ENCODE measurements at regions not wholly inside any gene's neighbourhood (a gene's known extent, or its start where the extent isn't known, plus 50 kb on each side); places are given as distances from the start of the nearest gene placed in this dataset.
A peak's percentile ranks its signal among the peaks of the same experiment; 100 is the strongest.

DNA sequence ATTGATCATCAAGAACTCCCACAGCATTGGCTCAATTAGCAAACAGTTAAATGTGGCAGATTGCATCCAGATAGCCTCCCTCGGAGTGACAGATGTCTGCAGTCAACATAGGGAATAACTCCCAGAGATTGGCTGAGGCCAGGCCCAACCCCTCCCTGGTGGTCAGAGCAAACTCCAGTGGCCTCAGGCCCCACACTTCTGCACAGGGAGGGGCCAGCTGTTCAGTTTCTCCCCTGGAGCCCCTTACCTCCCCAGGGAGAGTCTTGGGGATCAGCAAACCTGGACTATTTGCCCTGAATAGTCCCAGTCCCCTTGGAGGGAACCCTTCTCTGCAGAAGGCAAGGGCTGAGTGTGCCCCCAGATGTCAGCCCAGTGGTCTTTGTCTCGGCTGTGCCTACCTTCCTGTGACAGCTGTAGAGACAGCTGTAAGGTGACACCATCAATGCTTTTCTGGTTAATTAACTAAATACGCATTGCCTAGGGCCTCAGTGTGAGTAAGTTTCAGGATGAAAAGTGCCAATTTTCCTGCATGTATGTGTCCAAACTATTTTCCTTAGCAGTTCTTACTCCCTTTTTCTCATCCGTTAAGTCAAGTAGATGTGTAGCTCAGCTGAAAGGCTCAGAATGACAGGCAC lies 102.7 kb upstream of the UQCRFS1 start:
- Mint-ChIP-seq H3K4me1 (peaks cover 24% of the 10 kb centered on the region), H3K27me3 (ENCODE audit: insufficient read depth, low read depth) (peaks cover 15% of the 10 kb centered on the region)

DNA sequence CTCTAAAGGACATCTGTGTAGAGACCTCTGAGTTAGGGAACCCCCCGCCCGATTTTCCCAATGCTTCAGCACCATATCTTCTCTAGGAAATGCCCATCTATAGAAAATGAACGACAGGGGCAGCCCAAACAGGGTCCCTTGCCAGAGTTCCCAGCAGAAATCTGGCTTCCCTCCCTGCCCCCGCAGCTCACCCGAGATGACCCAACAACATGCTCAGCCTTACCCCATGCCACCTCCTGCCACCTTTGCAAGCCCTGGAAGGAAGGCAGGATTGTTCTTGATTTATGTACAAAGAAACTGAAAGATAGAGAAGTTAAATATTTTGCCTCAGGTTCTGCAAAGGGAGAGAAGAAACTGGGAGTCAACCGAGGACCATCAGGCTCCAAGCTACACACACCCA lies 105.6 kb upstream of the UQCRFS1 start:
- H3K4me3 ChIP-seq: no peak overlapping the region
- TF ChIP-seq CTCF (IDR thresholded peaks at IDR 0.05) (no peak), EZH2phosphoT487 (IDR thresholded peaks at IDR 0.05) (no peak), EZH2 (IDR thresholded peaks at IDR 0.05) (no peak)
- no peaks in the 10 kb centered on the region for H3F3A ChIP-seq (ENCODE audit: low read depth)
- H3K9me3 ChIP-seq (ENCODE audit: low read depth): no peaks in the 10 kb centered on the region
- H3K27ac ChIP-seq: no peak overlapping the region
- H3K4me3 Mint-ChIP-seq: no peak overlapping the region
- H3K9me3 Mint-ChIP-seq: no peaks in the 10 kb centered on the region
- no peak overlapping the region for H3K4me2 ChIP-seq
- no peak overlapping the region for H2AFZ ChIP-seq (replicated peaks)
- H3K4me1 Mint-ChIP-seq: peaks cover 8% of the 10 kb centered on the region
- H3K27me3 ChIP-seq: no peaks in the 10 kb centered on the region
- no peaks in the 10 kb centered on the region for H3K36me3 Mint-ChIP-seq
- H3K36me3 ChIP-seq: no peaks in the 10 kb centered on the region
- H3K4me1 ChIP-seq: peaks cover 14% of the 10 kb centered on the region
- no peak overlapping the region for H3K27ac Mint-ChIP-seq
- no peak overlapping the region for H3K9ac ChIP-seq
- no peak for DNase-seq (ENCODE audit: low spot score)
- H3K79me2 ChIP-seq (ENCODE audit: low read depth): no peaks in the 10 kb centered on the region
- H3K27me3 Mint-ChIP-seq (ENCODE audit: insufficient read depth, low read depth): peaks cover 11% of the 10 kb centered on the region
- no peaks in the 10 kb centered on the region for H4K20me1 ChIP-seq (ENCODE audit: low read depth)

More for the DNA sequence above, 102.7 kb upstream of the UQCRFS1 start:
- no peaks in the 10 kb centered on the region for H3K79me2 ChIP-seq (ENCODE audit: low read depth)
- no peak overlapping the region for H3K4me3 ChIP-seq
- peaks cover 25% of the 10 kb centered on the region for H3K4me1 ChIP-seq
- TF ChIP-seq EZH2phosphoT487 (IDR thresholded peaks at IDR 0.05) (no peak), CTCF (IDR thresholded peaks at IDR 0.05) (no peak), EZH2 (IDR thresholded peaks at IDR 0.05) (no peak)
- peak; percentile 29 for DNase-seq (ENCODE audit: low spot score)
- no peaks in the 10 kb centered on the region for H4K20me1 ChIP-seq (ENCODE audit: low read depth)
- Mint-ChIP-seq H3K9me3 (no peaks in the 10 kb centered on the region), H3K36me3 (no peaks in the 10 kb centered on the region), H3K27ac (no peak overlapping the region), H3K4me3 (no peak overlapping the region)
- H3K4me2 ChIP-seq: peak overlapping the region; percentile 47
- H3K9me3 ChIP-seq (ENCODE audit: low read depth): no peaks in the 10 kb centered on the region
- H3K27me3 ChIP-seq: no peaks in the 10 kb centered on the region
- peaks cover 13% of the 10 kb centered on the region for H3F3A ChIP-seq (ENCODE audit: low read depth)
- no peak overlapping the region for H3K27ac ChIP-seq
- H3K36me3 ChIP-seq: no peaks in the 10 kb centered on the region
- H2AFZ ChIP-seq (replicated peaks): no peak overlapping the region
- H3K9ac ChIP-seq: no peak overlapping the region

GRCh38 chr19:29320086-29320485 lies 107.1 kb upstream of the UQCRFS1 start:
- no peak for DNase-seq (ENCODE audit: low spot score)
- no peak overlapping the region for H3K27ac ChIP-seq
- peaks cover 8% of the 10 kb centered on the region for H3K27me3 Mint-ChIP-seq (ENCODE audit: insufficient read depth, low read depth)

More at GRCh38 chr19:29320086-29320485, 107.1 kb upstream of the UQCRFS1 start:
- Histone ChIP-seq H3K4me2 (no peak overlapping the region), H3K27me3 (no peaks in the 10 kb centered on the region), H3K36me3 (no peaks in the 10 kb centered on the region), H4K20me1 (ENCODE audit: low read depth) (no peaks in the 10 kb centered on the region), H2AFZ (replicated peaks) (no peak overlapping the region), H3K9ac (no peak overlapping the region), H3F3A (ENCODE audit: low read depth) (no peaks in the 10 kb centered on the region), H3K9me3 (ENCODE audit: low read depth) (no peaks in the 10 kb centered on the region), H3K4me3 (no peak overlapping the region), H3K4me1 (peaks cover 14% of the 10 kb centered on the region), H3K79me2 (ENCODE audit: low read depth) (no peaks in the 10 kb centered on the region)
- Mint-ChIP-seq H3K4me1 (peaks cover 6% of the 10 kb centered on the region), H3K9me3 (no peaks in the 10 kb centered on the region), H3K4me3 (no peak overlapping the region), H3K36me3 (no peaks in the 10 kb centered on the region), H3K27ac (no peak overlapping the region)
- TF ChIP-seq EZH2phosphoT487 (IDR thresholded peaks at IDR 0.05) (no peak), EZH2 (IDR thresholded peaks at IDR 0.05) (no peak), CTCF (IDR thresholded peaks at IDR 0.05) (no peak)
